Adrenal gland (tissue), 5 donors: ENCODE measurements at regions not wholly inside any gene's neighbourhood (a gene's known extent, or its start where the extent isn't known, plus 50 kb on each side); places are given as distances from the start of the nearest gene placed in this dataset.

Source experiments
- CTCF ChIP-seq, 6 experiments: fragments of 450-650 bp in 4 of 6; fragments of 200-600 bp in 2 of 6; sonication (generic) in 1 of 6; IDR thresholded peaks; 1 replicate in 5 of 6; 2 replicates in 1 of 6; pipeline versions ENCODE4 v1.5.1 to v1.8.0; 2016 to 2021; ENCODE audit warnings: antibody characterized with exemption in 6 of 6, mild to moderate bottlenecking in 2 of 6, moderate library complexity in 1 of 6
- POLR2A ChIP-seq, 2 donors: fragments of 450-650 bp; IDR thresholded peaks; one replicate each; pipeline ENCODE4 v1.6.1; 2017; ENCODE audit warnings: antibody characterized with exemption in 2 of 2, mild to moderate bottlenecking in 2 of 2, moderate library complexity in 1 of 2
- donor health status: DM: no; HTN: no; CAD: no.

GRCh38 chr4:57426779-57427395 is 316.7 kb upstream of the IGFBP7 start:
- TF ChIP-seq CTCF (IDR thresholded peaks at IDR 0.05) (peak; percentile 50 to 82 (median 70)), POLR2A (IDR thresholded peaks at IDR 0.05) (no peak)
